Smooth muscle cell (in vitro differentiated cells): ENCODE measurements at regions not wholly inside any gene's neighbourhood (a gene's known extent, or its start where the extent isn't known, plus 50 kb on each side); places are given as distances from the start of the nearest gene placed in this dataset.

Experiments used
- DNase-seq: peaks from one replicate; lab custom pipeline; 2025; ENCODE audit not compliant: unreplicated experiment; lab: John Stamatoyannopoulos, UW
- H2AFZ ChIP-seq: fragments of 200-600 bp; sonication (generic); 2 replicates; pipeline ENCODE4 v1.6.0; 2016; ENCODE audit warnings: antibody characterized with exemption, low read depth, mild to moderate bottlenecking
- H3F3A ChIP-seq: fragments of 200-600 bp; sonication (generic); 2 replicates; pipeline ENCODE4 v1.6.0; 2017; ENCODE audit warnings: antibody characterized with exemption, low read depth
- H3K27ac ChIP-seq: fragments of 200-600 bp; sonication (generic); 2 replicates; pipeline ENCODE4 v1.5.1; 2016; ENCODE audit warnings: low read depth, mild to moderate bottlenecking
- H3K27me3 ChIP-seq: fragments of 200-600 bp; sonication (generic); 2 replicates; pipeline ENCODE4 v1.6.1; 2016; ENCODE audit warnings: low read depth, mild to moderate bottlenecking
- H3K36me3 ChIP-seq: fragments of 200-600 bp; sonication (generic); 2 replicates; pipeline ENCODE4 v1.5.1; 2016; ENCODE audit warnings: low read depth
- H3K4me1 ChIP-seq: fragments of 200-600 bp; sonication (generic); 2 replicates; pipeline ENCODE4 v1.5.1; 2016; ENCODE audit warnings: low read depth
- H3K4me2 ChIP-seq: fragments of 200-600 bp; sonication (generic); 2 replicates; pipeline ENCODE4 v1.6.0; 2016; ENCODE audit warnings: mild to moderate bottlenecking
- H3K4me3 ChIP-seq: fragments of 200-600 bp; sonication (generic); 2 replicates; pipeline ENCODE4 v1.5.1; 2016; ENCODE audit warnings: mild to moderate bottlenecking
- H3K79me2 ChIP-seq: fragments of 200-600 bp; sonication (generic); 2 replicates; pipeline ENCODE4 v1.6.0; 2016; ENCODE audit warnings: low read depth, mild to moderate bottlenecking
- H3K9ac ChIP-seq: fragments of 200-600 bp; sonication (generic); 2 replicates; pipeline ENCODE4 v1.6.0; 2016; ENCODE audit warnings: low read depth
- H3K9me3 ChIP-seq: fragments of 200-600 bp; sonication (generic); replicated peaks from 2 replicates; pipeline ENCODE4 v1.5.1; 2016; ENCODE audit warnings: low read depth
- H4K20me1 ChIP-seq: fragments of 200-600 bp; sonication (generic); 2 replicates; pipeline ENCODE4 v1.6.0; 2016; ENCODE audit warnings: low read depth
- CTCF ChIP-seq: fragments of 200-600 bp; sonication (generic); IDR thresholded peaks from 2 replicates; pipeline ENCODE4 v1.5.1; 2017; ENCODE audit warnings: borderline replicate concordance, mild to moderate bottlenecking, antibody characterized with exemption; ENCODE audit not compliant: insufficient read depth, poor library complexity, severe bottlenecking
- WGBS: methylation state at CpG from one replicate; pipeline ENCODE4 v1.1.7; 2016; ENCODE audit warnings: low lambda C conversion rate; 5-methylcytosine and 5-hydroxymethylcytosine counted together

GRCh38 chr6:168979254-168979653, 274.4 kb downstream of the THBS2 start:
- no peaks in the 10 kb centered on the region for H3K36me3 ChIP-seq
- no peak overlapping the region for H3K4me3 ChIP-seq
- H3K9me3 ChIP-seq: peaks cover 6% of the 10 kb centered on the region
- H3K27ac ChIP-seq: no peak overlapping the region
- TF ChIP-seq CTCF: no peak
- H3K9ac ChIP-seq: no peak overlapping the region
- H3F3A ChIP-seq: no peaks in the 10 kb centered on the region
- no peaks in the 10 kb centered on the region for H3K27me3 ChIP-seq
- H3K4me2 ChIP-seq: no peak overlapping the region
- no peak for DNase-seq
- no peaks in the 10 kb centered on the region for H3K4me1 ChIP-seq
- no peaks in the 10 kb centered on the region for H3K79me2 ChIP-seq
- no peak overlapping the region for H2AFZ ChIP-seq
- no peaks in the 10 kb centered on the region for H4K20me1 ChIP-seq
- 62% methylated on average over 3 of the region's 3 CpGs for WGBS

GRCh38 chr6:168972128-168972527, 281.5 kb downstream of the THBS2 start:
- H4K20me1 ChIP-seq: no peaks in the 10 kb centered on the region
- no peak for DNase-seq
- peak overlapping the region; percentile 49 for H2AFZ ChIP-seq
- no peak overlapping the region for H3K4me3 ChIP-seq
- no peaks in the 10 kb centered on the region for H3K4me1 ChIP-seq
- no peak overlapping the region for H3K9ac ChIP-seq
- H3K79me2 ChIP-seq: no peaks in the 10 kb centered on the region
- no peak for TF ChIP-seq CTCF
- no peak overlapping the region for H3K4me2 ChIP-seq
- H3K9me3 ChIP-seq: no peaks in the 10 kb centered on the region
- WGBS: 65% methylated on average over 2 of the region's 2 CpGs
- H3F3A ChIP-seq: no peaks in the 10 kb centered on the region
- H3K36me3 ChIP-seq: no peaks in the 10 kb centered on the region
- H3K27ac ChIP-seq: no peak overlapping the region
- H3K27me3 ChIP-seq: no peaks in the 10 kb centered on the region

GRCh38 chr6:168971549-168971948, 282.1 kb downstream of the THBS2 start:
- Histone ChIP-seq H2AFZ (peak overlapping the region; percentile 49), H3K9me3 (no peaks in the 10 kb centered on the region), H3F3A (no peaks in the 10 kb centered on the region), H3K4me1 (no peaks in the 10 kb centered on the region), H3K9ac (no peak overlapping the region), H3K79me2 (no peaks in the 10 kb centered on the region), H3K4me3 (no peak overlapping the region), H4K20me1 (no peaks in the 10 kb centered on the region), H3K36me3 (no peaks in the 10 kb centered on the region), H3K27me3 (no peaks in the 10 kb centered on the region), H3K27ac (no peak overlapping the region), H3K4me2 (no peak overlapping the region)
- TF ChIP-seq CTCF: no peak
- no peak for DNase-seq
- 92% methylated on average over 4 of the region's 4 CpGs for WGBS

- WGBS: 97% methylated on average over 3 of the region's 3 CpGs
- Histone ChIP-seq H4K20me1 (no peaks in the 10 kb centered on the region), H3K4me2 (no peak overlapping the region), H3K36me3 (no peaks in the 10 kb centered on the region), H3K27ac (no peak overlapping the region), H3K79me2 (no peaks in the 10 kb centered on the region), H3K4me1 (no peaks in the 10 kb centered on the region), H3K4me3 (no peak overlapping the region), H3F3A (no peaks in the 10 kb centered on the region), H3K9me3 (no peaks in the 10 kb centered on the region), H2AFZ (no peak overlapping the region), H3K27me3 (no peaks in the 10 kb centered on the region), H3K9ac (no peak overlapping the region)
- no peak for DNase-seq
- TF ChIP-seq CTCF: no peak
These were observed 284.8 kb downstream of the THBS2 start for GRCh38 chr6:168968801-168969200.
